ENCODE measurements at regions not wholly inside any gene's neighbourhood (a gene's known extent, or its start where the extent isn't known, plus 50 kb on each side); places are given as distances from the start of the nearest gene placed in this dataset.
"Not testable (repeated sequence)": the region's sequence is repeated elsewhere in the genome, so short reads cannot be mapped to it uniquely, and the experiment has no call there.

GRCh38 chr4:78660559-78660958, 109.0 kb downstream of the ANXA3 start:
- DNase-seq (ENCODE audit: low spot score): no peak

DNA sequence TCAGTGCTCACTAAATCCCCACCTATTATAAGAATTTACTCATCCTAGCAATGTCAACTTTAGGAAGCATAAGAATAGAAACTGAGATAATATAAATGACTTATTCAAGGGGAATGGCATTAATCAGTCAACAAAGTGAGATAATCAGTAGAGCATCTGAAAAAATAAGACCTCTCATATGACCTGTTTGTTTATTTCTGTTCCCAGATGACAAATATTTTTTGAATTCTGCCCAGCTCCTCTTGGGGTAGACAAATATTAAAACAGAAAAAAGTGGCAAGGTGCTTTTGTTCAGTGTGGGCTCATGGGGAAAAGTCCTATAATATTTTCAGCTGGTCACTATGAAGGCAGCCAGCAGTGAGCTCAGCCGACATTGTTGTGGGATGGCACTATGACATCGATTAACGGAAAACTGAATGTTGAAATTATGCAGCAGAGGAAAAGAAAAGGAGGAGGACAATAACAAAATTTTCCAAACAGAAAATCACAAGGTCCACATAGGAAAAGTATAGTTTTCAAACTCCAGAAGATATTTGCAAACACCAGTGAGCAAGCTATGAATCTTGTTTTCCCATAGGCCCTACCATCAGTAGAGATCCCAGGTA, 109.6 kb downstream of the ANXA3 start:
- no peak for DNase-seq (ENCODE audit: low spot score)

DNA sequence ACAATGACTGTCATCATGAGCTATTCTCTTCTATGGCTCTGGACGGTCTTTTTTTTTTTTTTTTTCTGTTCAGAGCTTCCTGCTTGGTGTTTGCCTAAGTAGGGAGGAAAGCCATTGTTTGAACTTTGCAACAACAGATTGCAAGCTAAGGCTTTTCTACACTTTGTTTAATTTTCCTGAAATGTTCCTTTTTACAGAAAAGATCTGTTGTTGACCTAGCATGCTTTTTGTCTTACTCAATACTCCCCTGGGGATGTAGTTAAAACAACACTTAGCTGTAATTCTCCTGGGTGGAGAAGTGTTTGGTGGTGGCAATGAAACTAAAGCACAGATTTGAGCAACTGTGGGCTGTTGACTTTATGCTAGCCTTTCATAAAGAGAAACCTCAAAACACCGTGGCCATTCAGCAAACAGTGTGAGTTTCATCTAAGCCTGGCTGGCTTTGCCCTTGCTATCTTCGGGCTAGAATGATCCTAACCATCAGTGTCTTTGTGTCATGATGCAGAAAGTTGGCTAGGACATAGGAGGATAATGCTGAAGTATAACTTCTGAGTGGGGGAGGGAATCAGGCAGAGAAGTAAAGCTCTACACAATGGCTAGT, 110.5 kb downstream of the ANXA3 start:
- DNase-seq (ENCODE audit: low spot score): peak; percentile 71

DNA sequence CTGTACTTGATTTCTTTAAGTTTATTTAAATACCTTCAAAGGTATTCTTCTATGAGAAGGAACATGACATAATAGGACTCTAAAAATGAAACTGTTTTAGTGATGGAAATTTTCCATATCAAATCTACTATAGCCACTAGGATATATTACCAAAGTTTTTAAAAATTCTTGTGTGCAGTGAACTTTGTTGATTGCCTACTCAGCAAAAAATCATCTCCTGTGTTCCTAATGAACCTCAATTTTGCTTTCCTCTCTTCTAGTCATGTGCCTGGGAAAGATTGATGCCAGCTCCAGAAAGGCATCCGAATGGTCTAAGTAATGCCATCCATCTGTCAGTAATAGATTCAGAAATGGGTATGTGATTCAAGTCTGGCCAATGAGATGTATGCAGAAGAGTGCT, 111.1 kb downstream of the ANXA3 start:
- no peak for DNase-seq (ENCODE audit: low spot score)

GRCh38 chr4:78664296-78664695, 111.9 kb upstream of the BMP2K start:
- not testable (repeated sequence) for DNase-seq (ENCODE audit: low spot score)

DNA sequence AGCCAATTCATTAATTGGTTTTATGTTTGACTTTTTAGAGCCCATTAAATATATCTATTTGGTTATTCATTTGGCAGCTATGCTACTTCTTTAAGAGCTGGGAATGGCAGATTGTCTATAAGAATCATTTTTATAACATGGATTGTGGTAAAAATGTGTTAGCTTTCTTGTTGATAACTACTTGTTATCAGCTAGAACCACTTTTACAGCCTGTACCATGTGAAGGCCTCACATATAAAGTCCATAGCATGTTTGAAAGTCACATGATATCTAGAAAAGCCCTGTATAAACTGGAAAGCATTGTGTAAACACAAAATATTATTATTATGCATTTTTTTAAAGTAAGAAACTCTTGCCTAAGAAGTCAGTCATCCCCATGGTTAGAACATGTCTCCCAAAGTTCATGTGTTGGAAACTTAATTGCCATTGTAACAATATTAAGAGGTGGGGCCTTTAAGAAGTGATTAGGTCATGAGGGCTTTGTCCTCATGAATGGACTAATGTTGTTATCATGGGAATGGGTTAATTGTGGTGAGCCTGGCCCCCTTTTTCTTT, 110.9 kb upstream of the BMP2K start:
- DNase-seq (ENCODE audit: low spot score): no peak

DNA sequence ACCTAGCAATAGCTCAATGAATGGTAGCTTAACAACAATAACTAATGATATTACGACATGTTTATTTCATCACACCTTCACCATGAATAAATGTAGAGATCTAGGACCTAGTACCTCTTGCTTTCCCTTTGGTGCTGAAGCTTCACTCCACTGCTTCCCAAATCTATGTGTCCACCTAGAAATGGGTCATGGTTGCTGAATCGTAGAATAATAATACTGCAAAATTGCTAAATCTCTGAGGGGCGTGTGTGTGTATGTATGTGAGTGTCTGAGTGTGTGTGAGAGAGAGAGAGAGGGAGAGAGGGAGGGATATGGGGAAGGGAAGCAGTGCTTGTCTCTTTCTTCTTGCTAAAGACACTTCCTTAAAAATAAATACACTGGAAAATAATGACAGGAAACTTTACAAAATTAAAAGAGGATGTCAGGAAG, 109.3 kb upstream of the BMP2K start:
- DNase-seq (ENCODE audit: low spot score): no peak

GRCh38 chr4:78667325-78667724, 108.8 kb upstream of the BMP2K start:
- DNase-seq (ENCODE audit: low spot score): no peak

DNA sequence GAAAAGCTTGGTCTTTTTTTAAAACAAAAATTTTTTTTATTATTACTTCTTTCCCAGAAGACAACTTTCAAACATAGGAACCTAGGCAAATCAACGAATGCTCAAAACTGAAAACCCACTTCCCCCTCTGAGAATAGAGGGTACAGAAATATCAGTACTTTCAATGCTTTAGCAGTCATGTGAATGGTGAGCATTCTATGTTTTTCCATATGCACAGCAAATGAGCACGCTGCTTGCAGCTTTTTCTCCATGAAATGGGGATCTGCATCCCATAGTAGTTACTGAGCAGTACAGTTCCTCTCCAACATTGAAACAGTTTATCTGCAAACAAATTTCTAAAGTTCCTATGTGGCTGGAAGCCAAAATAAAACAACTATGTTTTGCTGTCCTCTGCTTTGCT, 108.4 kb upstream of the BMP2K start:
- no peak for DNase-seq (ENCODE audit: low spot score)

DNA sequence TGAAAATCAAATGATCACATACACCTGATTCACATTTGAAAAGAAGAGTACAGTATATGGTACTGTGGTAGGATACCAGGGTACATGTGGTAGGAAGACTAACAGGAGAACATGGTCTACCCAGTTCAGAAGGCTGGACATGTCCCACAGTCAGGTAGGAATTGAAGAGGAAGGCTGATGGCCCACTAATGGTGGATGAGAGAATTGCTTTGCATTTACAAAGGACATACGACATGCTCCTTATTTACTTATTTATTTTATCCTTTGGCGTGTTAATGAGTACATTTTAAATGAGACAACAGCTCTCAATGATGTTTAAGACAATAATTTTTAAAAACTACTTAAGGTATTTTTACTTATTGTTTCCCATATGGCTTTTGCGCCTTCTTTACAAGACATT, 106.7 kb upstream of the BMP2K start:
- DNase-seq (ENCODE audit: low spot score): no peak

- DNase-seq (ENCODE audit: low spot score): no peak
These were observed 104.0 kb upstream of the BMP2K start for GRCh38 chr4:78671903-78672815.

- no peak for DNase-seq (ENCODE audit: low spot score)
These were observed 102.8 kb upstream of the BMP2K start for GRCh38 chr4:78673337-78673736.

GRCh38 chr4:78675325-78675724, 100.8 kb upstream of the BMP2K start:
- DNase-seq (ENCODE audit: low spot score): no peak

DNA sequence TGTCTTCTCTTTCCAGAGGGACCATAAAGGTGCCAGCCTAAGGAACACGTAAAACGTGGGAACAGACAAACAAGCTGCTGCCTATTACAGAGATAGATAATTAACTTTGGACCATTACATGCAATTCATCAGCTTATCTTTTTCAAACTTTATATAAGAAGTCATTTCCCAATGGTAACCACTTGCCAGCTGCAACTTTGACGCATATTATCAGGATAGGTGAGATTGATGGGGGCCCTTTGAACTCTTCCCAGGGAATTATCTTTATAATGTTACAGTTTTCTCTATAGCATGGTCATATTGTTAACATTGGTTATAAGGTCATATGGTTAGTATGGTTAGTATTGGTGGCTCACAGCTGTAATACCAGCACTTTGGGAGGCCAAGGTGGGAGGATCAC, 94.1 kb upstream of the BMP2K start:
- DNase-seq (ENCODE audit: low spot score): no peak

GRCh38 chr4:78683352-78683751, 92.8 kb upstream of the BMP2K start:
- no peak for DNase-seq (ENCODE audit: low spot score)

GRCh38 chr4:78684325-78685079, 91.6 kb upstream of the BMP2K start:
- no peak for DNase-seq (ENCODE audit: low spot score)

DNA sequence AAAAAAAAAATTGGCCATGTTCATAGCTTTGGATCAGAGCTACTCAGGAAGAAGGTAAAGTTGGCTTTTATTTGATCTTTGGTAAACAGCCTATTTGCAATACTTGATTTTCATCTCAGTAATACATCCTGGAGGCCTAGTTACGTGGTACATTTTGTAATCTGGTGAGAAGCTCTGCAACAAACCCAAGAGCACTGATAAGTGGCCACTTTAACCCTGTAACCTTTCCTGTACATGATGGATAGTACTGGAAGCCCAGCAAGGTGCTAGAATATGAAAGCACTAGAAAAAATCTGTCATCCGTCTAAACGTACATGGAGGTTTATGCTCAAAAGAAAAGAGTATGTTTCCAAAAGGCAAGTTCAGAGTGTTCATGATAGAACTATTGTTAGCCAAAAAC, 88.3 kb upstream of the BMP2K start:
- no peak for DNase-seq (ENCODE audit: low spot score)

DNA sequence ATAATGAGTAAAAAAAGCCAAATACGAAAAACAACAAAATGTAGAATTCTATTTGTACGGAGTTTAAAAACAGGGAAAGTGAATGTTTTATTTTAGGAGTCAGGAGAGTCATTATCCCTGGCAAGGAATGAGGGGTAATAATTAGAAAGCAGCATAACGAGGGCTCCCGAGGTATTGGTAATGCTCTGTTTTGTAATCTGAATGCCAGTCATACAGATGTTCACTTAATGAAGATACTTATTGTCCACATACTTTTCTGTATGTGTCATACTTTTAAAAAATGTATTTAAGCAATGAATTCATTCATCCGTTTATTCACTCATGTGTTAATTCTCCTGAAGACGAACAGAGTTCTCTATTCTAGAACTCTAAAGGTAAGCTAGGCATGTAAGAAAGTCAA, 87.8 kb upstream of the BMP2K start:
- DNase-seq (ENCODE audit: low spot score): peak; percentile 25

DNA sequence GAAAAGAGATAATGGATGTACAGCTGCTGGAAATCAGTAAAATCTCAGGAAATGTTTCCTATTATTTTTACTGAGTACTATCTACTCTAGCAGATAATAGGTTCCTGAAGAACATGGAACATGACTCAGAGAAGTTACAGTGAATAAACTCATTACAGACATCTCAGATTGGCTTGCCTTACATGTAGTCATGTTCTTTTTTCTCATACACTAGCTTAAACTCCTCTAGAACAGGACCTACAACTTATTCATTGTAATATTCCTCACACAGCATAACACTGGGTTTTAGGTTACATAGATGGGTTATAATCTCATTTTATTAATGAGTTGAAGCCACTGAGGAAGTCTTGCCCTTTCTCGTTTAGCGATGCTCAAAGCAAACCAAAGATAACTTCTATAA, 86.9 kb upstream of the BMP2K start:
- DNase-seq (ENCODE audit: low spot score): no peak

- DNase-seq (ENCODE audit: low spot score): no peak
These were observed 86.3 kb upstream of the BMP2K start for GRCh38 chr4:78689700-78690323.

DNA sequence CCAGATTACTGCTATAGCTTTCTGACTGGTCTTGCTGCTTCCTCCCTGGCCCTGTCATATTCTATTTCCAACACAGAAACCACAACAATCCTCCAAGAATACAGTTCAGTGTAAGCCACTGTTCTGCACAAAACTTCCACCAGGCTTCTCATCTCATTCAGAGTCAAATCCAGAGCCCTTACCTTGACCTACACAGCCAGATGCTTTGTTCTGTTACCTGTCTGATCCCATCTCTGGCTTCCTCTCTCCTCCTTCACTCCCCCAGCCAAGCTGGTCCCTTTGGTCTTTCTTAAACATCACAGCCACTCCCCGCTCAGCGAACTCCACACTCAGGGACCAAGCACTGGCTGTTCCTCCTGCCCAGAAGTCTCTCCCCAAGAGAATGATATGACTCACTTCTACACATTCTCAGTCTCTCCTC, 84.8 kb upstream of the BMP2K start:
- no peak for DNase-seq (ENCODE audit: low spot score)
